ENCODE measurements at regions not wholly inside any gene's neighbourhood (a gene's known extent, or its start where the extent isn't known, plus 50 kb on each side); places are given as distances from the start of the nearest gene placed in this dataset.

- intact Hi-C loops (cut with DNase I): loop anchor here in 1 of 2 donors (5.0 kb wide), 1 partner anchor 36 kb away; no protein-coding TSS in a partner anchor
- DNase-seq (no peak), ATAC-seq (no peak)
These were observed 81.3 kb upstream of the NAA20 start for GRCh38 chr20:19935842-19936241.

- intact Hi-C loops (cut with DNase I): loop anchor here in 1 of 2 donors (5.0 kb wide), 1 partner anchor 36 kb away; no protein-coding TSS in a partner anchor
- ATAC-seq (no peak), DNase-seq (no peak)
These were observed 80.5 kb upstream of the NAA20 start for GRCh38 chr20:19936466-19937200.

GRCh38 chr20:19937218-19937617 is 79.9 kb upstream of the NAA20 start:
- DNase-seq (peak; percentile 63), ATAC-seq (peak; percentile 26 to 38)
- intact Hi-C loops (cut with DNase I): loop anchor here in 1 of 2 donors (5.0 kb wide), 1 partner anchor 35 kb away; no protein-coding TSS in a partner anchor

GRCh38 chr20:19937651-19938420 is 79.3 kb upstream of the NAA20 start:
- ATAC-seq: no peak
- no peak for DNase-seq
- intact Hi-C loops (cut with DNase I): loop anchor here in 1 of 2 donors (5.0 kb wide), 1 partner anchor 34 kb away; no protein-coding TSS in a partner anchor

GRCh38 chr20:19938421-19939090 is 78.6 kb upstream of the NAA20 start:
- intact Hi-C loops (cut with DNase I): loop anchor here in 1 of 2 donors (5.0 kb wide), 1 partner anchor 34 kb away; no protein-coding TSS in a partner anchor
- DNase-seq (no peak), ATAC-seq (no peak)

- intact Hi-C loops (cut with DNase I): no loop called here
- ATAC-seq (peak in 1 of 2 donors; percentile 7), DNase-seq (no peak)
These were observed 76.1 kb upstream of the NAA20 start for GRCh38 chr20:19940988-19941460.

- DNase-seq (no peak), ATAC-seq (no peak)
- intact Hi-C loops (cut with DNase I): no loop called here
These were observed 74.6 kb upstream of the NAA20 start for GRCh38 chr20:19942611-19943010.

GRCh38 chr20:19943061-19943521 is 74.1 kb upstream of the NAA20 start:
- ATAC-seq (peak in 1 of 2 donors; percentile 23), DNase-seq (no peak)
- intact Hi-C loops (cut with DNase I): no loop called here

GRCh38 chr20:19944772-19945459 is 72.2 kb upstream of the NAA20 start:
- DNase-seq (no peak), ATAC-seq (peak; percentile 64 to 68)
- intact Hi-C loops (cut with DNase I): no loop called here

- ATAC-seq (peak; percentile 42 to 46), DNase-seq (peak; percentile 49)
- intact Hi-C loops (cut with DNase I): no loop called here
These were observed 71.2 kb upstream of the NAA20 start for GRCh38 chr20:19945732-19946670.

- no peak for DNase-seq
- intact Hi-C loops (cut with DNase I): no loop called here
- ATAC-seq: peak in 1 of 2 donors; percentile 32
These were observed 69.4 kb upstream of the NAA20 start for GRCh38 chr20:19947611-19948264.

- ATAC-seq: no peak
- no peak for DNase-seq
- intact Hi-C loops (cut with DNase I): no loop called here
These were observed 67.8 kb upstream of the NAA20 start for GRCh38 chr20:19949195-19949867.

- ATAC-seq (no peak), DNase-seq (no peak)
- intact Hi-C loops (cut with DNase I): no loop called here
These were observed 67.1 kb upstream of the NAA20 start for GRCh38 chr20:19950042-19950441.

- DNase-seq (no peak), ATAC-seq (no peak)
- intact Hi-C loops (cut with DNase I): no loop called here
These were observed 64.8 kb upstream of the NAA20 start for GRCh38 chr20:19952392-19952791.

- ATAC-seq: no peak
- DNase-seq: no peak
- intact Hi-C loops (cut with DNase I): no loop called here
These were observed 63.6 kb upstream of the NAA20 start for GRCh38 chr20:19953606-19954005.

GRCh38 chr20:19956976-19957375 is 60.2 kb upstream of the NAA20 start:
- intact Hi-C loops (cut with DNase I): no loop called here
- no peak for ATAC-seq
- DNase-seq: no peak

GRCh38 chr20:19958219-19958618 is 58.9 kb upstream of the NAA20 start:
- ATAC-seq: no peak
- no peak for DNase-seq
- intact Hi-C loops (cut with DNase I): no loop called here

Data from left cardiac atrium (tissue), 4 donors.